DND-41 (cell line): ENCODE measurements at regions not wholly inside any gene's neighbourhood (a gene's known extent, or its start where the extent isn't known, plus 50 kb on each side); places are given as distances from the start of the nearest gene placed in this dataset.

Experiments
- EZH2 ChIP-seq: IDR thresholded peaks from 3 replicates; pipeline ENCODE4 v1.6.1; 2012; ENCODE audit warnings: borderline replicate concordance, low read depth, mild to moderate bottlenecking, moderate library complexity, low read length, inconsistent platforms; ENCODE audit not compliant: severe bottlenecking
- TF ChIP-seq, protein P1 (sequence below): IDR thresholded peaks from 2 replicates; pipeline ENCODE4 v1.5.1; 2012; ENCODE audit warnings: borderline replicate concordance, low read length, moderate library complexity, mild to moderate bottlenecking; ENCODE audit not compliant: poor library complexity, severe bottlenecking; ENCODE audit errors: extremely low read depth

DNA sequence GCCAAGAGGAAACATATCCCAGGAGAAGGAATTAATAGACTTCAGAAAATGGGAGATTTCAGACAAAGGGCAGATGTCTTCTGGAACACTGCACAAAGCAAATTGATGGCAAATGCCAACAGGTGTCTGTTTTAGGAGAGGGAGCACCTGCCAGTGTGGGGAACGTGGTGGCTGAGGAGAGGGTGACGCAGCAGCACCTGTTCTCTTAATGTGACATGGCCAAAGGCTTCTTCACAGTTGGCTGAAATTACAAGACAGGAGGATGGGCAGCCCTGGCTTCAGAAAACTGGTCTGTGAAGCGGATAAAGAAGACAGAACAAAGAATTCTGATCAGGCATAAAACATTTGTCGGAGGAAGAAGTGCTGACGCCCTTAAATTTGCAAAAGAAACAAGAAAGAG, 178.7 kb upstream of the RUNX1 start:
- TF ChIP-seq, protein P1, sequence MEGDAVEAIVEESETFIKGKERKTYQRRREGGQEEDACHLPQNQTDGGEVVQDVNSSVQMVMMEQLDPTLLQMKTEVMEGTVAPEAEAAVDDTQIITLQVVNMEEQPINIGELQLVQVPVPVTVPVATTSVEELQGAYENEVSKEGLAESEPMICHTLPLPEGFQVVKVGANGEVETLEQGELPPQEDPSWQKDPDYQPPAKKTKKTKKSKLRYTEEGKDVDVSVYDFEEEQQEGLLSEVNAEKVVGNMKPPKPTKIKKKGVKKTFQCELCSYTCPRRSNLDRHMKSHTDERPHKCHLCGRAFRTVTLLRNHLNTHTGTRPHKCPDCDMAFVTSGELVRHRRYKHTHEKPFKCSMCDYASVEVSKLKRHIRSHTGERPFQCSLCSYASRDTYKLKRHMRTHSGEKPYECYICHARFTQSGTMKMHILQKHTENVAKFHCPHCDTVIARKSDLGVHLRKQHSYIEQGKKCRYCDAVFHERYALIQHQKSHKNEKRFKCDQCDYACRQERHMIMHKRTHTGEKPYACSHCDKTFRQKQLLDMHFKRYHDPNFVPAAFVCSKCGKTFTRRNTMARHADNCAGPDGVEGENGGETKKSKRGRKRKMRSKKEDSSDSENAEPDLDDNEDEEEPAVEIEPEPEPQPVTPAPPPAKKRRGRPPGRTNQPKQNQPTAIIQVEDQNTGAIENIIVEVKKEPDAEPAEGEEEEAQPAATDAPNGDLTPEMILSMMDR, result no peak
- no peak for TF ChIP-seq EZH2
